Activated naive CD4-positive, alpha-beta T cell (primary cell): ENCODE measurements at regions not wholly inside any gene's neighbourhood (a gene's known extent, or its start where the extent isn't known, plus 50 kb on each side); places are given as distances from the start of the nearest gene placed in this dataset.
"Not testable (repeated sequence)": the region's sequence is repeated elsewhere in the genome, so short reads cannot be mapped to it uniquely, and the experiment has no call there.

Experiments
- DNase-seq, 4 experiments: peaks; one replicate each; lab custom pipeline; 2025; lab: John Stamatoyannopoulos, UW

GRCh38 chr19:28075229-28075628 lies 1137.7 kb downstream of the UQCRFS1 start:
- DNase-seq = no peak

- no peak for DNase-seq
Measured at GRCh38 chr19:28074773-28075172, 1138.2 kb downstream of the UQCRFS1 start.

GRCh38 chr19:28067882-28068281 lies 1145.1 kb downstream of the UQCRFS1 start:
- DNase-seq = no peak

GRCh38 chr19:28066988-28067387 lies 1146.0 kb downstream of the UQCRFS1 start:
- no peak for DNase-seq

DNA sequence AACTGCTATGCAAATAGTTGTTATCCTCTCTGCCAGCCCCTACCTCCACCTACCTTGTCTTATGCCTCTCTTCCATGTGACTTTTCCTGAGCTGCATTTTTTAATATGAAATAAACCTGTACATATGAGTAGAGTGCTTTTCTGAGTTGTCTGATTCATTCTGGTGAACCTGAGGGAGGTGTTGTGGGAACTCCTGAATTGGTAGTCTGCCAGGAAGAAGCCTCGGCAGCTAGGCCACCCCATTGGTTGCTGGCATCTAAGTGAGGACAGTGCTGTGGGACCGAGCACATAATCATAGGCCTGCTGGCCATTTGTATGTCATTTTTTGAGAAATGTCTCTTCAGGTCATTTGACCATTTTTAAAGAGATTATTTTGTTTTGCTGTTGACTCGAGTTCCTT lies 1146.8 kb downstream of the UQCRFS1 start:
- DNase-seq = no peak

GRCh38 chr19:28065026-28065425 lies 1147.9 kb downstream of the UQCRFS1 start:
- DNase-seq = no peak

- no peak for DNase-seq
Measured at GRCh38 chr19:28063702-28064101, 1149.2 kb downstream of the UQCRFS1 start.

DNA sequence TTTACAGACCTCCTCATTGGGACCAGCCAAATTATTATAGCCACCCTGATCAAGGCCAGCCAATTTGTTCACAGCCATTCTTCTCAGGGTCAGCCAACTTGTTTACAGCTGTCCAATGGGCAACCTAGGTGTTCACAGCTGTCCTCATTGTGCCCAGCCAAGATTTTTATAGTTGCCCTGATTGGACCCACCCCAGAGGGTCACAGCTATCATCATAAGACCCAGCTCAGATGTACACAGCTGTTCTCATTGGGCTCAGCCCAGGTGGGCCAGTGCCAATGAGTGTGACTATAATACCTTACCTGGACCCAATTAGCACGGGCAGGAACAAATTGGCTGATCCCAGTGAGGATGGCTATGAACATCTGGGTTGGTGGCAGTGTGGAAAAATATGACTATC lies 1151.8 kb downstream of the UQCRFS1 start:
- DNase-seq = no peak

- not testable (repeated sequence) for DNase-seq
Measured at GRCh38 chr19:28057026-28057425, 1155.9 kb downstream of the UQCRFS1 start.

DNA sequence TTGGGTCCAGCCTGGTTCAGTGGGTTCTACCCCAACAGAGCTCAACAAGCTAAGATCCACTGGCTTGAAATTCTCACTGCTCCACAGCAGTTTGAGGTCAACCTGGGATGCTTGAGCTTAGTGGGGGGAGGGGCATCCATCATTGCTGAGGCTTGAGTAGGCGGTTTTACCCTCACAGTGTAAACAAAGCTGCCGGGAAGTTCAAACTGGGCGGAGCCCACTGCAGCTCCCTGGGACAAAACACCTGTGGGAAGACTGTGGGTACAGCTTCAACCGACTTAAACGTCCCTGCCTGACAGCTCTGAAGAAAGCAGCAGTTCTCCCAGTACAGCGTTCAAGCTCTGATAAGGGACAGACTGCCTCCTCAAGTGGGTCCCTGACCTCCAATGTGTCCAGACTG lies 1161.9 kb downstream of the UQCRFS1 start:
- DNase-seq = no peak

- no peak for DNase-seq
Measured at GRCh38 chr19:28049875-28050274, 1163.1 kb downstream of the UQCRFS1 start.

DNA sequence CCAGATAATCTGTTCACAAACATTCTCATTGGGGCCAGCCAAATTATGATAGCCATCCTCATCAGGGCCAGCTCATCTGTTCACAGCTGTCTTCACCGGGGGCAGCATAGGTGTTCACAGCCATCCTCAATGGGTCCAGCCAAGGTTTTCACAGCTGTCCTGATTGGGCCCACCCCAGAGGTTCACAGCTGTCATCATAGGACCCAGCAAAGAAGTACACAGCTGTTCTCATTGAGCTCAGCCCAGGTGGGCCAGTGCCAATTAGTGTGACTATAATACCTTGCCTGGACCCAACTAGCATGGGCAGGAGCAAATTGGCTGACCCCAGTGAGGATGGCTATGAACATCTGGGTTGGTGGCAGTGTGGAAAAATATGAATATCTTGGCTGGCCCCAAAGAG lies 1166.0 kb downstream of the UQCRFS1 start:
- no peak for DNase-seq

DNA sequence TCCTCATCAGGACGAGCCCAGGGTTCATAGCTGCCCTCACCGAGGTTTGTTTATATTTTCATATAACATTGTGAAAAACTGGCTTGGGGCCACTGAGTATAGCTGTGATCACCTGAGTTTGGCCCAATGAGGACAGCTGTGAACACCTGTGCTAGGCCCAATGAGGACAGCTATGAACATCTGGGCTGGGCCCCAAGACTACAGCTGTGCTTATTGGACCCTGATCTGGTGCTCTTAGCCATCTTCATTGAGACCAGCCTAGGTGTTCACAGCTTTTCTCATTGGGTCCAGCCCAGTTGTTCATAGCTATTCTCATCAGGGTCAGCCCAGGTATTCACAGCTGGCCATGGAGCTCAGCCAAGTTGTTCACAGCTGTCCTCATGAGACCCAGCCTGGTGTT lies 1167.3 kb downstream of the UQCRFS1 start:
- DNase-seq = no peak

- no peak for DNase-seq
Measured at GRCh38 chr19:28044477-28044876, 1168.5 kb downstream of the UQCRFS1 start.

DNA sequence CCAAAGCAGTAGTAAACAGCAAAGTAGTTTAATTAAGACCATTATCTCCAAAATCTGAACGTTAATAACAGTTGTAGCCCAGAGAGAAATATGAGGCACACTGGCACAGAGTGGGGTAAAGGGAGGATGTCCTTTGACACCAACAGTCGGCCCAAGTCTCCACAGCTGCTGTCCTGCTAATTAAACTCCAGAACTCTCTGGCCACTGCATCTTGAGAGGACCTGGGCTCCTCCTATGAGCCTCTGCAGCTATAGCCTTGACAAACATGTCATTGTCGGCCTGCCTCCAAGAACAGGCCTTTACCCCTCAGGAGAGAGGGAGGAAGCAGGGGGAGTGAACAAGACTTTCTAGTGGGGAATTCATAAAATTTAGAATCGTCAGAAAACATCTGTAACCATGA lies 1170.4 kb downstream of the UQCRFS1 start:
- DNase-seq = no peak

DNA sequence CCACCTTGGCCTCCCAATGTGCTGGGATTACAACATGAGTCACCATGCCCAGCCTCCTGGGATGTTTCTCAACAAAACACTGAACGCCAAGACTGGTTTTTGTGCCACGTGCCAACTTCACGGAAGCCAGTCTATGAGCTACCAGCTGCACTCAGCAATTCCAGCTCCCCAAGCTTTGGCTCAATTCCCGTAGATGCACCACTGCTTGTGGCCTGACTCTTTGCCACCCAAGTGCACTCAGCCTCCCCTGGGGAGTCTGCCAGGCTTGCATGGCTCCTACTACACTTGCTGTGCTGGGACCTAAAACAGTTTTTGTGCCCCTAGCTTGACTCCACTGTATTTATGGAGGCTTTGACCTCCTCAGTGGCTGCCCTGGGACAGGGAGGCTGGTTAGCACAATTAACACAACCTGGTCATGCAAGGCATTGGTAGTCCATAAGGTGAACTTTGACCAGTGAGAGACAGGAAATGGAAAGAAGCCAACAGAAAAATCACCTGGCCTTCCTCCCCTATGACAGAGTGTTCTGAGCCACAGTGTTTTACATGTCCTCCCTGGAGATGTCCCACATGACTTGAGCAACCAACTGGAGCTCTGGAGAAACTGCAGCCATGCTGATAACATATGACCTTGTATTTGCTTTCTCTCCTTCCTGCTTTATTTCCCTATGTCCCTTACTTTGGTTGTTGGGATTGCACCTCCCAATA lies 1173.1 kb downstream of the UQCRFS1 start:
- DNase-seq = no peak

- no peak for DNase-seq
Measured at GRCh38 chr19:28037186-28037585, 1175.8 kb downstream of the UQCRFS1 start.

GRCh38 chr19:28036486-28036885 lies 1176.5 kb downstream of the UQCRFS1 start:
- no peak for DNase-seq

GRCh38 chr19:28034936-28035335 lies 1178.0 kb downstream of the UQCRFS1 start:
- no peak for DNase-seq

DNA sequence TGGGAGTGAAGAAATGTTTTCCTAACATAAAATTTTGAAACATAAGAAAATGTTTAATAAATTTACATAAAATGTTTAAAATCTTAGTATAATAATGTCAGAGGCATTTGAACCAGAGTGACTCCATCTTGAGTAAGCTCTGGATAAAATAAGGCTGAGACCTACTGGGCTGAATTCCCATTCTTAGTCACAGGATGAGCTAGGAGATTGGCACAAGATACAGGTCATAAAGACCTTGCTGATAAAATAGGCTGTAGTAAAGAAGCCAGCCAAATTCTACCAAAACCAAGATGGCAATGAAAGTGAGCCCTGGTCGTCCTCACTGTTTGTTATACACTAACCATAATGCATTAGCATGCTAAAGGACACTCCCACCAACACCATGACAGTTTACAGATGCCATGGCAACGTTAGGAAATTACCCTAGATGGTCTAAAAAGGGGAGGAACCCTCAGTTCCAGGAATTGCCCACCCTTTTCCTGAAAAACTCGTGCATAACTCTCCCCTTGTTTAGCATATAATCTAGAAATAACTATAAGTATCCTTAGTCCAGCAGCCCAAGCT lies 1184.0 kb downstream of the UQCRFS1 start:
- no peak for DNase-seq

DNA sequence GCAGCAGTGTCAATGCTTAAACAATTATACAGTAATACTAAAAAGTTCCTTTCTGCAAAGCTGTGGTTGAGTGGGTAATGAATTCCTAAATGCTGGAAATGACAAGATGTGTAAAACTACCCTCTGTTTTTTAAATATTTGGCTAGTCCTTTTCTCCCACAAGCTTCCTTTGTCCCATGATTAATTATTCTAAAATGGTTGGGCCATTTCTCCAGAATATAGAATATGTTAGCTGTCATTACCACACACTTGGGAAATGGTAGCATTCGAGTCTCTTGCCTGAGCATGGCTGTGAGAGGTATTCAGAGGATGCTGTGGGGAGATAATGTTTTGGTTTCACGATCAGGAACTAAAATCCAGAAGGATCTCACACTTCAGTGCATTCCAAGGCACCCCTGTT lies 1185.8 kb downstream of the UQCRFS1 start:
- no peak for DNase-seq

DNA sequence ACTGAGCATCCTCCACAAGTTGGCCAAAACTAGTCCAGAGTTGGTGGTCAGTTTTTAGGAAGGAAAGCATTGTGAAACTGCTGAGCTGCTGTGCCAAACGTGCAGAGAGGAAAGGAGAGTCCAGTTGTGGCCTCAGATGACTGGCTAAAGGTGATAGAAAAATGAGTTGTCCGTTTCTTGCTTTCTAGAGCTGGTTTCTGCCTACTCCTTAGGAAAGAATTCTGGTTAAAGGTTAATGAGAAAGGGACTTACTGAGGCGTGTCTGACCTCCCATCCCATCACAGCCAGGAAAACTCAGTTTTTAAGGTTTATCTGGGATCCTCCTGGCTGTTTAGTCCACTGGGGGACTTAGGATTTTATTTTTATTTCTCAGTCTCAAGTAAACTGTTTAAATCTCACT lies 1186.3 kb downstream of the UQCRFS1 start:
- DNase-seq = no peak

DNA sequence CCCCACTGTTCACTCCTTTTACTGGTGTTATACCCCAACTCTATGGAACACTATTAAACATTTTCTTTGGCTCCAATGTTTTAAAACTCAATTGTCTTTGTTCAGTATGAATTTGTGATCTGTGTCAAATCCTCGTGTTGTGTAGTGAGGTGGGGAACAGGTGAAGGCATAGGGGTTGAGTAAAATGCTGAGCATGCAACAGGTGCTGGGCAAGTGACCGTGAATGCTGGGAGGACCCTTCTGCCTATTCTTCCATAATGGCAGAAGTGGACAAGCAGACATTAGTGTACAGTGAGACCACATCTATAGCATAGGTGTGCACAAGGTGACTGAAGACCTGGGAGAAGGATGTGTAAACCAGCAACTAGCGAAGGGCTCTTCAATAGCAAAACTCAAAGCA lies 1188.0 kb downstream of the UQCRFS1 start:
- no peak for DNase-seq

- no peak for DNase-seq
Measured at GRCh38 chr19:28023064-28023463, 1189.9 kb downstream of the UQCRFS1 start.
